BE2C (cell line): ENCODE measurements at regions not wholly inside any gene's neighbourhood (a gene's known extent, or its start where the extent isn't known, plus 50 kb on each side); places are given as distances from the start of the nearest gene placed in this dataset.
A peak's percentile ranks its signal among the peaks of the same experiment; 100 is the strongest.

Experiments used
- DNase-seq: peaks from one replicate; pipeline ENCODE4 v3.0.0-alpha.2; 2020
- H3K27me3 ChIP-seq: fragments of 250-450 bp; sonication (Bioruptor Pico); 2 replicates; pipeline ENCODE4 v1.5.1; 2020; ENCODE audit warnings: mild to moderate bottlenecking
- H3K36me3 ChIP-seq: fragments of 250-450 bp; sonication (Bioruptor Pico); 2 replicates; pipeline ENCODE4 v1.5.1; 2020; ENCODE audit warnings: mild to moderate bottlenecking
- H3K4me1 ChIP-seq: fragments of 250-450 bp; sonication (Bioruptor Pico); 2 replicates; pipeline ENCODE4 v1.5.1; 2020
- H3K4me3 ChIP-seq: 2 replicates; pipeline ENCODE4 v1.5.1; 2011; ENCODE audit warnings: low read depth, low read length
- H3K9me3 ChIP-seq: fragments of 250-450 bp; sonication (Bioruptor Pico); 2 replicates; pipeline ENCODE4 v1.5.1; 2020
- TF ChIP-seq, protein P1 (sequence below): IDR thresholded peaks from 2 replicates; pipeline ENCODE4 v1.5.1; 2012; ENCODE audit warnings: mild to moderate bottlenecking, low read depth, low read length

DNA sequence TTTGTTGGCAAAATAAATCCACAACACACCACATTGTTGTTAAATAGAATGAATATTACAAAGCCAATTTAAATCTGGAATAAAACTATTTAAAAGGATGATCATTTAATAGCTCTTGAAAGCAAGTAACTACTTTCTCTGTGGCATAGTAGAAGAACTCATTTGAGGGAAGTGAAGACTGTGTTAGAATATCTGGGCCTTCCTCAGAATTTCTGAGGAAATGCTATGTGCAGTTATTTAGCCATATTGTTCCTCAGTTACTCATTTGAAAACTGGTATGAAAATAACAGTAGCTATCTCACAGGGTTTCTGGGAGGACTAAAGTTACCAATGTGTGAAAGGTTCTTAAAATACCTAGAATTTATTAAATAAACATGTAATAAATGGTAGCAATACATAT is 595.8 kb downstream of the PSAT1 start:
- Histone ChIP-seq H3K27me3 (no peaks in the 10 kb centered on the region), H3K4me1 (no peaks in the 10 kb centered on the region), H3K4me3 (no peak overlapping the region), H3K36me3 (no peaks in the 10 kb centered on the region), H3K9me3 (no peaks in the 10 kb centered on the region)
- TF ChIP-seq, protein P1, sequence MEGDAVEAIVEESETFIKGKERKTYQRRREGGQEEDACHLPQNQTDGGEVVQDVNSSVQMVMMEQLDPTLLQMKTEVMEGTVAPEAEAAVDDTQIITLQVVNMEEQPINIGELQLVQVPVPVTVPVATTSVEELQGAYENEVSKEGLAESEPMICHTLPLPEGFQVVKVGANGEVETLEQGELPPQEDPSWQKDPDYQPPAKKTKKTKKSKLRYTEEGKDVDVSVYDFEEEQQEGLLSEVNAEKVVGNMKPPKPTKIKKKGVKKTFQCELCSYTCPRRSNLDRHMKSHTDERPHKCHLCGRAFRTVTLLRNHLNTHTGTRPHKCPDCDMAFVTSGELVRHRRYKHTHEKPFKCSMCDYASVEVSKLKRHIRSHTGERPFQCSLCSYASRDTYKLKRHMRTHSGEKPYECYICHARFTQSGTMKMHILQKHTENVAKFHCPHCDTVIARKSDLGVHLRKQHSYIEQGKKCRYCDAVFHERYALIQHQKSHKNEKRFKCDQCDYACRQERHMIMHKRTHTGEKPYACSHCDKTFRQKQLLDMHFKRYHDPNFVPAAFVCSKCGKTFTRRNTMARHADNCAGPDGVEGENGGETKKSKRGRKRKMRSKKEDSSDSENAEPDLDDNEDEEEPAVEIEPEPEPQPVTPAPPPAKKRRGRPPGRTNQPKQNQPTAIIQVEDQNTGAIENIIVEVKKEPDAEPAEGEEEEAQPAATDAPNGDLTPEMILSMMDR: no peak
- DNase-seq: no peak

DNA sequence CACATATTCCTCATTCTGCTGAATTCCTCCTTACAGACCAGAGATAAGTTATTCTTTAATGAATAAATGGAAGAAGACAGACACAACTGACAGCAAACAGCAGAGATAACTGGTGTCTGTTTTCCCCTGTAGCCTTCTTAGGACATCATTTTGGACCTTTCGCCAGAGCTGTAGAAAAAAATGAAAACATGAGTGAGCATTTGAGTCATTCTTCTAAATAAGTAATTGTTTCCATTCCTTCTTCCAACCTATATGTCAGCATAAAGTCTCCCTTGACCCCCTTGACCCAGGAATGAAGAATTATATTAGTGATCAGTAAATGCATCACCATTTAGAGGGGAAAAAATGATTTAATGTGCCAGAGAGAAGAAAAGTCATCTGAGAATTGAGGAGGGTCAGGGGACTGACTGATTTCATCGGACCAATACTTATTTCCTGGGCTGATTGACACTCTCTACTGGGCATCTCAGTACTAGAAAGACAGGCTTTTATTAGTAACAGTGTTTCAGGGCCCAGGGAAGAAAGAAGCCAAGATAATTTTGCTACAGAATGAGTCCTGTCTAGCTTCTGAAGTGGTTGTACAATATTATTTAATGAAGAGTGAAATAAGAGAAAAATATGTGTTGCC is 597.0 kb downstream of the PSAT1 start:
- TF ChIP-seq, protein P1: no peak

DNA sequence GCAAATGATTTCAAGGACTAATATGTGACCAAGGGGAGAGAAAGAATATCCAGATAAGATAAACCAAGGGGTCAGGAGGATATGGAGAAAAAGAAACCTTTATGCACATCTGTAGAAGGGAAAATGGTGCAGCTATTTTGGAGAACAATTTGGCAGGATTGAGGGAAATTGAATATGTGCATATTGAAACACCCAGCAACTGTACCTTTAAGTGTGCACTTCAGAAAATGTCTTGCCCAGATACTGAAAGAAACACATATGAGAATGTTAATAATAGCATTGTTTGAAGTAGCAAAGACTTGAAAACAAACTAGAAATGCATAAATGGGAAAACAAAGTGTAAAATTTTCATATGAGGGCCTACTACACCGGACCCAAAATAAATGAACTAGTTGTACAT is 599.6 kb downstream of the PSAT1 start:
- Histone ChIP-seq H3K9me3 (no peaks in the 10 kb centered on the region), H3K4me3 (no peak overlapping the region), H3K4me1 (no peaks in the 10 kb centered on the region; the same call in 1 of the 2 replicates), H3K27me3 (no peaks in the 10 kb centered on the region), H3K36me3 (no peaks in the 10 kb centered on the region)
- TF ChIP-seq, protein P1: no peak
- DNase-seq: no peak

More for the DNA sequence above, 597.0 kb downstream of the PSAT1 start:
- Histone ChIP-seq H3K36me3 (no peaks in the 10 kb centered on the region), H3K4me3 (no peak overlapping the region), H3K9me3 (no peaks in the 10 kb centered on the region), H3K27me3 (no peaks in the 10 kb centered on the region), H3K4me1 (no peaks in the 10 kb centered on the region; the same call in 1 of the 2 replicates)
- DNase-seq: no peak

DNA sequence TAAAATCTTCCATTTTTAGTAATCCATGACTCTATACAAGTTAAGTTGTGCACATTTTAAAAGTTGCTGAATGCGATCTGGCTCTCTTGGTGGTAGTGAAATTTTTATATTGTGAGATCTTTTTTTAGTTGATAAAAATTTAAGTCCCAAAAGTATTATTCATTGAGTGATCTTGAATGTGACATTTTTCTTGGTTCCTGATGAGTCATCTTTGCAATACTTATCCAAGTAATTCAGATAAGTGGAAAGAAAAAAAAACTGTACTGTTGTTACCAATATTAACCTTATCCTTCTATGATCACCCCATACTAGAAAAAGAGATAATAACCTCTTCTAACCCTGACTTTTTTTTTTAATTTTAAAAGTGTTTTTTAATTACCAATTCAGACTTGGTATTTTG is 601.3 kb downstream of the PSAT1 start:
- no peaks in the 10 kb centered on the region for H3K36me3 ChIP-seq
- TF ChIP-seq, protein P1: no peak
- no peak for DNase-seq
- H3K4me3 ChIP-seq: no peak overlapping the region
- H3K4me1 ChIP-seq: no peaks in the 10 kb centered on the region; the same call in 1 of the 2 replicates
- H3K27me3 ChIP-seq: no peaks in the 10 kb centered on the region
- H3K9me3 ChIP-seq: no peaks in the 10 kb centered on the region

DNA sequence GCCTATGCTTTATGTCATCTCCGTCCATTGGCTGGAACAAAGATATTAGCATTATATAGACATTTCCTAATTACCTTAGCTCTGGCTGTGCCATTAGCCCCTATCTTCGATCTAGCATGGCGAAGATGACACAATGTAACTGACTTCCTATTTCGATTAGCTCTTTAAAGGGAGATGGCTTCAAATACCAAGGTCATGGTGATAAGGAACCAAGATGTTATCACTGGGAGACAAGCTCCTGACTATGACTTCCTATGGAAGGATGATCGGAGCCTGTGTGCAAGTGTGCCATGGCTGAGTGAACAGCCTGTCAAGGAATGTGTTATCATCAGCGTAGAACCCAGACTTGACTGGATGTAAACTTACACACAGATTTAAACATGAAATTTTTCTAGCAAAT is 602.1 kb downstream of the PSAT1 start:
- no peaks in the 10 kb centered on the region for H3K36me3 ChIP-seq
- H3K4me3 ChIP-seq: no peak overlapping the region
- TF ChIP-seq, protein P1: no peak
- H3K27me3 ChIP-seq: no peaks in the 10 kb centered on the region
- peak; percentile 18 for DNase-seq
- no peaks in the 10 kb centered on the region; the same call in 1 of the 2 replicates for H3K4me1 ChIP-seq
- no peaks in the 10 kb centered on the region for H3K9me3 ChIP-seq

DNA sequence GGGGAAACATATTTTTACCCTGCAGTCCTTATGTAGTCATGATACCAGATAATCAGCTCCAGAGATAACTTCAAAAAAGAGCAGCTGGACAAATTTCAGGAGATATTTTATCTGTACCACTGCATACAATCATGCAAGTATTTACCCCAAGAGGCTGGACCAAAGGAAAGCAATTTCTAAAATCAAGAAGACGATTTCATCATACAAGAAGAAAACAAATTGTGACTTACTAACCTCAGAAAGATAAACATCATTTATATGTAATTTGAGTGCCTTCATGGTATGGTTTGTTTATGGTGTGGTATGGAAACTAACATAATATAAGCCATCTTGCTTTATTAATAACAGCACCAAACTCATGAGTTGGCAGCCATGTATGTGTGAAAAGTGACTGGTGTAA is 603.6 kb downstream of the PSAT1 start:
- Histone ChIP-seq H3K9me3 (no peaks in the 10 kb centered on the region), H3K36me3 (no peaks in the 10 kb centered on the region), H3K27me3 (no peaks in the 10 kb centered on the region), H3K4me3 (no peak overlapping the region), H3K4me1 (no peaks in the 10 kb centered on the region; the same call in 1 of the 2 replicates)
- no peak for DNase-seq
- TF ChIP-seq, protein P1: no peak
